SU-DHL-6 (cell line): ENCODE measurements at regions not wholly inside any gene's neighbourhood (a gene's known extent, or its start where the extent isn't known, plus 50 kb on each side); places are given as distances from the start of the nearest gene placed in this dataset.

ENCODE experiments used
- H2AFZ ChIP-seq: fragments of 200-600 bp; sonication (generic); 2 replicates; pipeline ENCODE4 v1.6.1; 2014; ENCODE audit warnings: low read depth, mild to moderate bottlenecking, moderate library complexity, mixed read lengths, antibody characterized with exemption, low read length; ENCODE audit not compliant: severe bottlenecking
- H3F3A ChIP-seq: fragments of 200-600 bp; shearing (Covaris generic); 2 replicates; pipeline ENCODE4 v1.6.0; 2016; ENCODE audit warnings: antibody characterized with exemption, mild to moderate bottlenecking; ENCODE audit not compliant: insufficient read depth
- H3K27ac ChIP-seq: fragments of 200-600 bp; sonication (generic); 2 replicates; pipeline ENCODE4 v1.5.1; 2016; ENCODE audit warnings: low read depth, mild to moderate bottlenecking, low read length, moderate library complexity, mixed read lengths
- H3K27me3 ChIP-seq: fragments of 200-600 bp; sonication (generic), shearing (Covaris generic); 2 replicates; pipeline ENCODE4 v1.6.0; 2014; ENCODE audit warnings: mild to moderate bottlenecking, low read length
- H3K36me3 ChIP-seq: fragments of 200-600 bp; sonication (generic); 2 replicates; pipeline ENCODE4 v1.6.1; 2014; ENCODE audit warnings: mild to moderate bottlenecking, low read length, mixed read lengths
- H3K4me2 ChIP-seq: fragments of 300-600, 200-600 bp; shearing (Covaris generic), sonication (generic); 2 replicates; pipeline ENCODE4 v1.6.0; 2014; ENCODE audit warnings: low read length, low read depth, mild to moderate bottlenecking; ENCODE audit not compliant: poor library complexity, severe bottlenecking
- H3K4me3 ChIP-seq: fragments of 200-600 bp; sonication (generic); 2 replicates; pipeline ENCODE4 v1.5.1; 2014; ENCODE audit warnings: antibody characterized with exemption, low read length, mild to moderate bottlenecking, mixed read lengths; ENCODE audit not compliant: insufficient read depth, poor library complexity, severe bottlenecking
- H3K79me2 ChIP-seq: fragments of 200-600 bp; sonication (generic); 2 replicates; pipeline ENCODE4 v1.6.1; 2014; ENCODE audit warnings: mild to moderate bottlenecking, low read length, moderate library complexity; ENCODE audit not compliant: insufficient read depth
- H3K9ac ChIP-seq: fragments of 200-600 bp; sonication (generic); 2 replicates; pipeline ENCODE4 v1.7.0; 2014; ENCODE audit warnings: mild to moderate bottlenecking, low read length
- H3K9me2 ChIP-seq: fragments of 200-600 bp; sonication (generic); replicated peaks from 2 replicates; pipeline ENCODE4 v1.6.1; 2014; ENCODE audit warnings: low read length; ENCODE audit not compliant: insufficient read depth
- H3K9me3 ChIP-seq: fragments of 200-600 bp; sonication (generic); 2 replicates; pipeline ENCODE4 v1.6.1; 2014; ENCODE audit warnings: low read length, mixed read lengths; ENCODE audit not compliant: insufficient read depth
- H4K20me1 ChIP-seq: fragments of 200-600 bp; sonication (generic); 2 replicates; pipeline ENCODE4 v1.6.1; 2014; ENCODE audit warnings: low read depth, mild to moderate bottlenecking, antibody characterized with exemption, low read length, moderate library complexity, mixed read lengths
- EZH2phosphoT487 ChIP-seq: fragments of 200-600 bp; sonication (generic), shearing (Covaris generic); conservative IDR thresholded peaks from 2 replicates; pipeline ENCODE4 v1.6.1; 2018; ENCODE audit warnings: mild to moderate bottlenecking, antibody characterized with exemption, low read length, moderate library complexity, mixed read lengths
- TF ChIP-seq, protein P1 (sequence below): fragments of 200-600 bp; sonication (generic); IDR thresholded peaks from one replicate; pipeline ENCODE4 v1.5.1; 2017; ENCODE audit warnings: antibody characterized with exemption, mild to moderate bottlenecking, low read length, moderate library complexity; ENCODE audit not compliant: insufficient read depth, poor library complexity, severe bottlenecking

DNA sequence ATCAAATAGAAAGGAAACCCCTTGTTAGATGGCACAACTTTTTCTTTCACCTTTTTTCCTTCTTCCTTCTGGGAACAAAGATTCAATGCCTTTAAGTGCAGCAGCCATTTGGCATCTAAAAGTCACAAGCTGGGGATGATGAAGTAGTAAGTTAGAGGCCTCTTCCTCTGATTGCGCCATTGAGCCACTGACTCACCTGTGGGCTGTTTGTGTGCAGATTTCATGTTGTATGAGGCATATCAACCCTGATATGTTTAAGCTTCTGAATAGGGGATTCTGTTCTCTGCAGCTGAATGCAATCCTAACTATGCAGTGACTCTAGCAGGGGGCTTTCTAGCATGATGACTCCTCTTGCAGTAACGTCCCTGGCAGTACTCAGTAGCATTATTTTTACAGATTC lies 599.9 kb downstream of the CSNK1G3 start:
- H3K9me3 ChIP-seq: no peaks in the 10 kb centered on the region
- no peak overlapping the region for H3K9ac ChIP-seq
- H4K20me1 ChIP-seq: no peaks in the 10 kb centered on the region
- H3K79me2 ChIP-seq: no peaks in the 10 kb centered on the region
- no peaks in the 10 kb centered on the region for H3K36me3 ChIP-seq
- H3K4me3 ChIP-seq: no peak overlapping the region
- H3K27ac ChIP-seq: no peak overlapping the region
- no peak overlapping the region for H3K4me2 ChIP-seq
- no peaks in the 10 kb centered on the region for H3K27me3 ChIP-seq
- H3K9me2 ChIP-seq: no peaks in the 10 kb centered on the region
- TF ChIP-seq EZH2phosphoT487: no peak
- TF ChIP-seq, protein P1, sequence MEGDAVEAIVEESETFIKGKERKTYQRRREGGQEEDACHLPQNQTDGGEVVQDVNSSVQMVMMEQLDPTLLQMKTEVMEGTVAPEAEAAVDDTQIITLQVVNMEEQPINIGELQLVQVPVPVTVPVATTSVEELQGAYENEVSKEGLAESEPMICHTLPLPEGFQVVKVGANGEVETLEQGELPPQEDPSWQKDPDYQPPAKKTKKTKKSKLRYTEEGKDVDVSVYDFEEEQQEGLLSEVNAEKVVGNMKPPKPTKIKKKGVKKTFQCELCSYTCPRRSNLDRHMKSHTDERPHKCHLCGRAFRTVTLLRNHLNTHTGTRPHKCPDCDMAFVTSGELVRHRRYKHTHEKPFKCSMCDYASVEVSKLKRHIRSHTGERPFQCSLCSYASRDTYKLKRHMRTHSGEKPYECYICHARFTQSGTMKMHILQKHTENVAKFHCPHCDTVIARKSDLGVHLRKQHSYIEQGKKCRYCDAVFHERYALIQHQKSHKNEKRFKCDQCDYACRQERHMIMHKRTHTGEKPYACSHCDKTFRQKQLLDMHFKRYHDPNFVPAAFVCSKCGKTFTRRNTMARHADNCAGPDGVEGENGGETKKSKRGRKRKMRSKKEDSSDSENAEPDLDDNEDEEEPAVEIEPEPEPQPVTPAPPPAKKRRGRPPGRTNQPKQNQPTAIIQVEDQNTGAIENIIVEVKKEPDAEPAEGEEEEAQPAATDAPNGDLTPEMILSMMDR: no peak
- H3F3A ChIP-seq: no peaks in the 10 kb centered on the region
- H2AFZ ChIP-seq: no peak overlapping the region

GRCh38 chr5:124110942-124111341 lies 599.0 kb downstream of the CSNK1G3 start:
- H3K4me3 ChIP-seq: no peak overlapping the region
- H3K9me3 ChIP-seq: no peaks in the 10 kb centered on the region
- H3K4me2 ChIP-seq: no peak overlapping the region
- H2AFZ ChIP-seq: no peak overlapping the region
- no peaks in the 10 kb centered on the region for H3F3A ChIP-seq
- H3K36me3 ChIP-seq: no peaks in the 10 kb centered on the region
- H3K27ac ChIP-seq: no peak overlapping the region
- H3K9me2 ChIP-seq: no peaks in the 10 kb centered on the region
- no peaks in the 10 kb centered on the region for H3K27me3 ChIP-seq
- no peaks in the 10 kb centered on the region for H3K79me2 ChIP-seq
- TF ChIP-seq EZH2phosphoT487: no peak
- TF ChIP-seq, protein P1: no peak
- no peak overlapping the region for H3K9ac ChIP-seq
- H4K20me1 ChIP-seq: no peaks in the 10 kb centered on the region

DNA sequence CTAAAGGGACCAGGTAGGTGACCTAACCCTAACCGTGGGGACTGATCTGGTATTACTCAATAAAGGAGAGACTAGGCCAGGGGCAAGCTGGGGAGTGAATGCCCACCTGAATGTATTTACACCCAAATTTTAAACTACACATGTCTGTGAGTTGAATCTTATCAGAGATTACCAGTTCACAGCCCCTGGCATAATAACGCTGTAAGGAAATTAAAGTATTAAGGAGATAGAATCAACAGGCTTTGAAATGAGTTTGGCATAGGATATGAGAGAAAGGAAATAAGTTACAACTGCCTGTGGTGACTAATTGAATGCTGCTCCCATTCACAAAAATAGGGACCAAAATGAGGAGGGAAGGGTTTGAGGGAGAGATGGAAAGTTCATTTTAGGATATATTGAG lies 593.3 kb downstream of the CSNK1G3 start:
- Histone ChIP-seq H2AFZ (no peak overlapping the region), H3F3A (no peaks in the 10 kb centered on the region), H3K9me3 (no peaks in the 10 kb centered on the region), H3K27me3 (no peaks in the 10 kb centered on the region), H3K9me2 (no peaks in the 10 kb centered on the region), H3K4me3 (no peak overlapping the region), H3K4me2 (no peak overlapping the region), H3K79me2 (no peaks in the 10 kb centered on the region), H3K36me3 (no peaks in the 10 kb centered on the region), H3K27ac (no peak overlapping the region), H4K20me1 (no peaks in the 10 kb centered on the region), H3K9ac (no peak overlapping the region)
- no peak for TF ChIP-seq EZH2phosphoT487
- TF ChIP-seq, protein P1: no peak

DNA sequence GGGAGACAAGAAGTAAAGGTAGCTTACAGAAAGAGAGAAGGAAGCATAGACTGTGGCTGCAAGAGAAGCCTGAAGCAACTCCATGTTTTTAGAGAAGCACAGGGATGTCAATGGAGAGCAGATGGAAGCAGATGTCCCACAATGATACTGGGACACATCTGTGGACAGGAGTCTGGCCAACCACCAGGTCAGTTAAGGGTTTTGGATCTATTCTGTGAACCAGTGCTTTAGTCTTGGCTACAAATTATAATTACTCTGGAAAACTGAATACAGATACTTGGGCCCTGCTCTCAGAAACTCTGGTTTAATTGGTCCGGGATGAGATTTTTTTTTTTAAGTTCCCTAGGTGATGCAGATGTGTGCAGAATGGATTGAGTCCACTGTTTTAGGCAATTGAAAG lies 592.8 kb downstream of the CSNK1G3 start:
- Histone ChIP-seq H3K27me3 (no peaks in the 10 kb centered on the region), H3K9me3 (no peaks in the 10 kb centered on the region), H3K4me2 (no peak overlapping the region), H3K79me2 (no peaks in the 10 kb centered on the region), H3K9me2 (no peaks in the 10 kb centered on the region), H3K36me3 (no peaks in the 10 kb centered on the region), H3K9ac (no peak overlapping the region), H4K20me1 (no peaks in the 10 kb centered on the region), H2AFZ (no peak overlapping the region), H3K4me3 (no peak overlapping the region), H3K27ac (no peak overlapping the region), H3F3A (no peaks in the 10 kb centered on the region)
- no peak for TF ChIP-seq EZH2phosphoT487
- TF ChIP-seq, protein P1: no peak
